ENCODE measurements at regions not wholly inside any gene's neighbourhood (a gene's known extent, or its start where the extent isn't known, plus 50 kb on each side); places are given as distances from the start of the nearest gene placed in this dataset.

- Mint-ChIP-seq H3K27me3 (no peaks in the 10 kb centered on the region), H3K4me3 (no peak overlapping the region), H3K27ac (no peak overlapping the region), H3K4me1 (no peaks in the 10 kb centered on the region), H3K9me3 (ENCODE audit: insufficient read depth) (peaks cover 9% of the 10 kb centered on the region)
- no peak for DNase-seq
- 100% methylated on average over 1 of the region's 6 CpGs for WGBS (ENCODE audit: insufficient coverage)
- Histone ChIP-seq H3K36me3 (replicated peaks in 1 of 2; ENCODE audit: control extremely low read depth in 1 of 2, control insufficient read depth in 1 of 2, extremely low read depth in 1 of 2, insufficient read depth in 2 of 2, low read length in 1 of 2) (no peaks in the 10 kb centered on the region), H3K9ac (ENCODE audit: low read length) (no peak overlapping the region), H3K4me2 (replicated peaks; ENCODE audit: low read depth, low read length, poor library complexity, severe bottlenecking) (no peak overlapping the region), H3K9me3 (ENCODE audit: control extremely low read depth in 1 of 3, control insufficient read depth in 2 of 3, insufficient read depth in 1 of 3, low read length in 2 of 3) (no peaks in the 10 kb centered on the region), H3K79me2 (ENCODE audit: control insufficient read depth, insufficient read depth, low read length) (no peaks in the 10 kb centered on the region), H2AFZ (ENCODE audit: insufficient read depth, low read depth, low read length, poor library complexity, severe bottlenecking) (no peak overlapping the region), H3K4me1 (ENCODE audit: control insufficient read depth in 2 of 2, insufficient read depth in 2 of 2, low read length in 2 of 2) (no peaks in the 10 kb centered on the region), H3K27ac (ENCODE audit: low read length in 2 of 2) (no peak overlapping the region), H4K20me1 (ENCODE audit: control insufficient read depth, insufficient read depth, low read length, poor library complexity, severe bottlenecking) (no peaks in the 10 kb centered on the region), H3K4me3 (ENCODE audit: control extremely low read depth in 1 of 5, extremely low read depth in 1 of 5, insufficient read depth in 1 of 5, low read depth in 2 of 5, low read length in 4 of 5) (no peak overlapping the region), H3K27me3 (replicated peaks in 1 of 4; ENCODE audit: control extremely low read depth in 1 of 4, control insufficient read depth in 3 of 4, insufficient read depth in 4 of 4, low read length in 3 of 4) (no peaks in the 10 kb centered on the region)
- no peak for ATAC-seq (ENCODE audit: low read depth)
- CTCF ChIA-PET, result no interaction called here
- intact Hi-C loops (cut with micrococcal nuclease), result no loop called here
- POLR2A ChIA-PET, result no interaction called here
- TF ChIP-seq EZH2 (IDR thresholded peaks at IDR 0.05; ENCODE audit: borderline replicate concordance, insufficient read depth, low read depth, low read length, poor library complexity, severe bottlenecking) (no peak), CTCF (IDR thresholded peaks at IDR 0.05) (no peak)
Measured at GRCh38 chr3:163817015-163817414, 1261.3 kb downstream of the SI start.

GRCh38 chr3:163813935-163814334 is 1264.4 kb downstream of the SI start:
- POLR2A ChIA-PET, result no interaction called here
- intact Hi-C loops (cut with micrococcal nuclease), result no loop called here
- no peak overlapping the region for H2AFZ ChIP-seq (ENCODE audit: insufficient read depth, low read depth, low read length, poor library complexity, severe bottlenecking)
- no peak overlapping the region for H3K4me2 ChIP-seq (replicated peaks; ENCODE audit: low read depth, low read length, poor library complexity, severe bottlenecking)
- no peaks in the 10 kb centered on the region for H4K20me1 ChIP-seq (ENCODE audit: control insufficient read depth, insufficient read depth, low read length, poor library complexity, severe bottlenecking)
- TF ChIP-seq EZH2 (IDR thresholded peaks at IDR 0.05; ENCODE audit: borderline replicate concordance, insufficient read depth, low read depth, low read length, poor library complexity, severe bottlenecking), result no peak
- no peak for TF ChIP-seq CTCF (IDR thresholded peaks at IDR 0.05)
- Mint-ChIP-seq H3K4me1 (no peaks in the 10 kb centered on the region), H3K4me3 (no peak overlapping the region), H3K27ac (no peak overlapping the region), H3K27me3 (no peaks in the 10 kb centered on the region), H3K9me3 (ENCODE audit: insufficient read depth) (peaks cover 9% of the 10 kb centered on the region)
- H3K4me1 ChIP-seq (ENCODE audit: control insufficient read depth in 2 of 2, insufficient read depth in 2 of 2, low read length in 2 of 2), result no peaks in the 10 kb centered on the region
- H3K9me3 ChIP-seq (ENCODE audit: control extremely low read depth in 1 of 3, control insufficient read depth in 2 of 3, insufficient read depth in 1 of 3, low read length in 2 of 3), result no peaks in the 10 kb centered on the region
- H3K27me3 ChIP-seq (replicated peaks in 1 of 4; ENCODE audit: control extremely low read depth in 1 of 4, control insufficient read depth in 3 of 4, insufficient read depth in 4 of 4, low read length in 3 of 4), result no peaks in the 10 kb centered on the region
- CTCF ChIA-PET, result no interaction called here
- ATAC-seq (ENCODE audit: low read depth) (no peak), DNase-seq (no peak)
- no peak overlapping the region for H3K4me3 ChIP-seq (ENCODE audit: control extremely low read depth in 1 of 5, extremely low read depth in 1 of 5, insufficient read depth in 1 of 5, low read depth in 2 of 5, low read length in 4 of 5)
- no peak overlapping the region for H3K27ac ChIP-seq (ENCODE audit: low read length in 2 of 2)
- no peaks in the 10 kb centered on the region for H3K36me3 ChIP-seq (replicated peaks in 1 of 2; ENCODE audit: control extremely low read depth in 1 of 2, control insufficient read depth in 1 of 2, extremely low read depth in 1 of 2, insufficient read depth in 2 of 2, low read length in 1 of 2)
- H3K79me2 ChIP-seq (ENCODE audit: control insufficient read depth, insufficient read depth, low read length), result no peaks in the 10 kb centered on the region
- no peak overlapping the region for H3K9ac ChIP-seq (ENCODE audit: low read length)

All from B cell (primary cell).